ENCODE measurements at regions not wholly inside any gene's neighbourhood (a gene's known extent, or its start where the extent isn't known, plus 50 kb on each side); places are given as distances from the start of the nearest gene placed in this dataset.

- CTCF ChIA-PET, result no interaction called here
- peaks cover 7 to 15% of the 10 kb centered on the region in 2 donors for H3K4me1 ChIP-seq (ENCODE audit: control insufficient read depth in 2 of 2, insufficient read depth in 2 of 2, low read length in 2 of 2)
- peaks cover 13% of the 10 kb centered on the region for H3K4me1 Mint-ChIP-seq
These were observed 104.4 kb downstream of the UCHL1 start for GRCh38 chr4:41360921-41361793.

More at GRCh38 chr4:41360921-41361793, 104.4 kb downstream of the UCHL1 start:
- Histone ChIP-seq H3K4me2 (replicated peaks; ENCODE audit: low read depth, low read length, poor library complexity, severe bottlenecking) (peak overlapping the region; percentile 37), H3K9ac (ENCODE audit: low read length) (no peak overlapping the region), H3K9me3 (ENCODE audit: control extremely low read depth in 1 of 3, control insufficient read depth in 2 of 3, insufficient read depth in 1 of 3, low read length in 2 of 3) (peaks cover 0 to 8% (median 0%) of the 10 kb centered on the region in 3 donors), H4K20me1 (ENCODE audit: control insufficient read depth, insufficient read depth, low read length, poor library complexity, severe bottlenecking) (no peaks in the 10 kb centered on the region), H3K79me2 (ENCODE audit: control insufficient read depth, insufficient read depth, low read length) (no peaks in the 10 kb centered on the region), H3K4me3 (ENCODE audit: control extremely low read depth in 1 of 5, extremely low read depth in 1 of 5, insufficient read depth in 1 of 5, low read depth in 2 of 5, low read length in 4 of 5) (no peak overlapping the region), H3K27ac (ENCODE audit: low read length in 2 of 2) (no peak overlapping the region), H3K36me3 (replicated peaks in 1 of 2; ENCODE audit: control extremely low read depth in 1 of 2, control insufficient read depth in 1 of 2, extremely low read depth in 1 of 2, insufficient read depth in 2 of 2, low read length in 1 of 2) (no peaks in the 10 kb centered on the region), H2AFZ (ENCODE audit: insufficient read depth, low read depth, low read length, poor library complexity, severe bottlenecking) (peak overlapping the region; percentile 42), H3K27me3 (replicated peaks in 1 of 4; ENCODE audit: control extremely low read depth in 1 of 4, control insufficient read depth in 3 of 4, insufficient read depth in 4 of 4, low read length in 3 of 4) (peaks cover 0 to 29% (median 14%) of the 10 kb centered on the region in 4 experiments)
- H3K27me3 Mint-ChIP-seq, result peaks cover 52% of the 10 kb centered on the region
- peaks cover 6% of the 10 kb centered on the region for H3K9me3 Mint-ChIP-seq (ENCODE audit: insufficient read depth)
- peak overlapping the region; percentile 55 for H3K4me3 Mint-ChIP-seq
- intact Hi-C loops (cut with micrococcal nuclease), result no loop called here
- no peak for TF ChIP-seq EZH2 (IDR thresholded peaks at IDR 0.05; ENCODE audit: borderline replicate concordance, insufficient read depth, low read depth, low read length, poor library complexity, severe bottlenecking)
- TF ChIP-seq CTCF (IDR thresholded peaks at IDR 0.05), result no peak
- POLR2A ChIA-PET, result no interaction called here
- 2% methylated on average over 64 of the region's 64 CpGs for WGBS (ENCODE audit: insufficient coverage)
- DNase-seq (no peak), ATAC-seq (ENCODE audit: low read depth) (no peak)
- no peak overlapping the region for H3K27ac Mint-ChIP-seq

Measured in B cell (primary cell).